ENCODE measurements at regions not wholly inside any gene's neighbourhood (a gene's known extent, or its start where the extent isn't known, plus 50 kb on each side); places are given as distances from the start of the nearest gene placed in this dataset.

DNA sequence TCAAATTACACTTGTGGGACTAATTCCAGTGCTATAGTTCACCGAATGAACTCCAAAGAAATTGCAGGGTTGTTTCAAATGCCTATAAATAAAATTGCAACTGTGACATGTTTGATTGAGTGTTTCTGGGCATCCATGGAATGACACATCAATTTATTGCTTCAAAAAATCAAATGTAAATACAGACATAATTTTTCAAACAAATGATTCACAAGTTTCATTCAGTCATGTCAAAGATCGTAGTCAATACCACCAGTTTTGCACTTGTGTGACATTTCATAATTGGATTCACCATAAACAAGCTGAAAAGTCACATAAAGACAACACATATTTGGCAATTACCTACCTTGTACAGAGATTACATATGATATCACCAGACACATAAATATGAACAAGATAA is 350.8 kb downstream of the CDH2 start:
- no peak for DNase-seq (ENCODE audit: low spot score)

DNA sequence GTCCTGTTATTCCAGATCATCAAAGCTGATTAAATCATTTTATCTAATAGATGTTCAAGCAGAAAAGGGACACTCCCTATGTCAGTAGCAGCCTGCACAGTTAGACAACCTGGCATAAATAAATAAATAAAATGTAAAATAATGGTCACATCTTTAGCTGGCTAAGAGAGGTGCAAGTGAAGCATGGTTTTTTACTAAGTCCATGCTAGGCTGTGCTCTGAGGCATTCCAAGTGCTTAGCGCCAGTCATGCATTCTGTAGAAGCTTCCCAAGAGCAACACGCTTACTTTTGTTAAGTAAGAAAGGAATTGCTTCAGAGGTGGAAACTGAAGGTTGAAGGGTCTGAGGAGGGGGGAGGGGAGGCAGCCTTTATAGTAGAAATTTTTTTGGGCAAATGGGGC is 351.2 kb downstream of the CDH2 start:
- DNase-seq (ENCODE audit: low spot score): no peak

DNA sequence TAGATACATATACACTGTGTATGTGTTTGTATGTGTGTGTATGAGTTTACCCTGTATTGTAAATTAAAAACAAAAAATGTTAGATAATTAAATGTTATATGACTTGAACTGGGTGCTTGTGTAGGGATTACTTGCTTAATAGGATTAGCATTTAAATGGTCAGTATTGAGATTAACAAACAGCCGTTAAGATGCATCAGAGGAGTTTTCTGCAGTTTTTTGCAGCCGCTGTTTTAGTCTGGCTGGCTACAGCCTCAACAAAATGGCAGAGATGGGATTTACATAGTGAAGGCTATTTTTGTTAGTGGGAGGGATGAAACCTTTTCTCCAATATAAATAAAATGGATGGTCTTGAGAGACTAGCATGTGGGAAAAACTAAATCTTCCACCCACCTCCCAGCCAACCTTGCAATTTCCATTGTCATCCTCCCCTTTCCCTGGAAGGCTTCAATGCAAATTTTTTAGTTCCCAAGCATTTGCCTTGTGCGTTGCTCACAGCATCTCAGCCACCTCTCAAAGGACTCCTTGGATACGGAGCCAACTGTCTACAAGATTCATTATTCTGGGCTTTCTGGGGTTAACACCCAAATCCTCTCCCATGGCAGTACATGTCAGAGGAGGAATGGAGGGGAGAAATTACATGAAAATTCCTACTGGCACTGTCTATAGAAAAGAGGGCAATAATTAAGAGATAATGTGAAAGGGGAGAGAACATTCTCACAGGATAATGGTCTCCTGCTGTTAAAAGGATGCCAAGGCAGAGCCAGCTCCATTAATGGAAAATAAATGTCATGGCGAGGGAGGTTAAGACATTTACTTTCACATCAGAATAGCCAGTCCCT is 351.9 kb downstream of the CDH2 start:
- DNase-seq (ENCODE audit: low spot score): no peak

DNA sequence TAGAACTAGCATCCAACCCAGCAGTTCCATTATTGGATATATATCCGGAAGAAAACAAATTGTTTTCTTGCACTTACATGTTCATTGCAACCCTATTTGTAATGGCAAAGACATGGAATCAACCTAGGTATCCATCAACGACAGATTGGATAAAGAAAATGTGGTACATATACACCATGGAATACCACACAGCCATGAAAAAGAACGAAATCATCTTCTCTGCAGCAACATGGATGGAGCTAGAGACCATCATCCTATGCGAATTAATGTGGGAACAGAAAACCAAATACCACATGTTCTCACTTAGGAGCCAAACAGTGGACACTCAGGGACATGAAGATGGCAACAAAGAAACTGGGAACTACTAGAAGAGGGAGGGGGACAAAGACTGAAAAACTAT is 352.7 kb downstream of the CDH2 start:
- no peak for DNase-seq (ENCODE audit: low spot score)

DNA sequence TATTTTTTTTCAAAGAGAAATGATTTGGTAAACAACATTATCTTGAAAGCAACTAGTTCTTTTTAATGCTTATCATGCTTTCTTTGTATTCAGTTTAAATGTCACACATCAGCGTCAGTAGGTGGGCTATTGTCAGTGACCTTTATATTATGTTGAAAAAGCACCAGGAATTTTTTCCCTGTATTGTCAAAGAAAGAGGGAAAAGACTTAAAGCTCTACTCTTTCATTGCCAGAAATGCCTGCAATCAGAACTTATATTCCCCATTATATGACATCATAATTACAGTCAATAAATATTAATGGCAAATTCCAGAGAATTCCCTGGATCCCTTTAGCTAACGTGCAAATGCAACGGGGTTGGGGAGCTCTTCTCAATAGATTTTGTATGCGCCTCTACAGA is 353.9 kb downstream of the CDH2 start:
- DNase-seq (ENCODE audit: low spot score): no peak

DNA sequence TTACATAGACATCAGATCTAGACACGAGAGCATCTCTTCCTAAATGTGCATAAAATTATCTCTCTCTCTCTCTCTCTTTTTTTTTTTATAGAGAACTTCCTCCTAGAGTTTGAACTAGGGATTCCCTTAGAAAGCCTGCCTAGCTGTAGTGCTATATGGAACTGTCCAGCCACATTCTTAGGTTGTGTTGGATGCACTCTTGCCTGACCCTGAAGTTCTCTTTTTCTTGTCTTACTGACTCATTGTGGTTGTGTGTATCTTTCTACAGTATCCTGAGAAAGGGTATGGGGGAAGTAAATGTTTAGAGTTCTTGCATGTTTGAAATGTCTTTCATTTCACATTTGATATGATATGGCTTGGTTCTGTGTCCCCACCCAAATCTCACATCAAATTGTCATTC is 368.2 kb downstream of the CDH2 start:
- DNase-seq (ENCODE audit: low spot score): no peak

DNA sequence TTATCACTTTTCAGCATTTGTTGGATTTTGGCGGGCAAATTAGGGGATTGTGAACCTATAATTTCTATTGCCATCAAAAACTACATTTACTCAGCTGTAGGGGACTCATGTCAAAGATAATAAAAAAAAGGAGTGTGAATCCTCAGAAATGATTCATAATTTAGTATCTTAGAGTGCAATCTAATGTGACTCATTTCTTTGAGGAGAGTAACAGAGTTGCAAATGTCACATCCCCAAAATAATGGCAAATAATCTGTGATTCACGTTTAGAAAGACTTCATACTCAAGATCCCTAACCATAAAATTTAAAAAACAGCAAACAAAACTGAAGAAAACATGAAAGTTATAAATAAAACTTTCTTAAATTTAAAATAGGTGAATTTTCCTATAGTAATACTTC is 373.0 kb downstream of the CDH2 start:
- no peak for DNase-seq (ENCODE audit: low spot score)

DNA sequence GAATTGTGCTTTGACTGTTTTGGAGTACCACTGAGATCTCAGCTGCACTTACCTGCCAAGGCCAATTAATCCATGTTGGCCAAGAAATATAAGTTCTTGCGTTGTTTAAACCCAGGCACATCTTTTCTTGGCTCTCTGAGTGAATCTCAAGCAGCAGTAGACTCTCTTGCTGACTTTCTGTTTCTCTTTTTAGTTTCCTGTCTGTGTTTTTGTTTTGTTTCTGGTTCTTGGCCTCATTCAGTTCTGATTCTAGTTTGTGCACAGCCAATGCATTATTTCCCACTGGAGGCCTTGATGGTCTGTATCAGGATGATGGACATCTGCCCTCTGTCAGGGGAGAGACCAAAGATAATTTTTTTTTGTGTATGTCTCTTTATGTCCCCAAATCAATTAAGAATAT is 379.4 kb downstream of the CDH2 start:
- DNase-seq (ENCODE audit: low spot score): no peak

DNA sequence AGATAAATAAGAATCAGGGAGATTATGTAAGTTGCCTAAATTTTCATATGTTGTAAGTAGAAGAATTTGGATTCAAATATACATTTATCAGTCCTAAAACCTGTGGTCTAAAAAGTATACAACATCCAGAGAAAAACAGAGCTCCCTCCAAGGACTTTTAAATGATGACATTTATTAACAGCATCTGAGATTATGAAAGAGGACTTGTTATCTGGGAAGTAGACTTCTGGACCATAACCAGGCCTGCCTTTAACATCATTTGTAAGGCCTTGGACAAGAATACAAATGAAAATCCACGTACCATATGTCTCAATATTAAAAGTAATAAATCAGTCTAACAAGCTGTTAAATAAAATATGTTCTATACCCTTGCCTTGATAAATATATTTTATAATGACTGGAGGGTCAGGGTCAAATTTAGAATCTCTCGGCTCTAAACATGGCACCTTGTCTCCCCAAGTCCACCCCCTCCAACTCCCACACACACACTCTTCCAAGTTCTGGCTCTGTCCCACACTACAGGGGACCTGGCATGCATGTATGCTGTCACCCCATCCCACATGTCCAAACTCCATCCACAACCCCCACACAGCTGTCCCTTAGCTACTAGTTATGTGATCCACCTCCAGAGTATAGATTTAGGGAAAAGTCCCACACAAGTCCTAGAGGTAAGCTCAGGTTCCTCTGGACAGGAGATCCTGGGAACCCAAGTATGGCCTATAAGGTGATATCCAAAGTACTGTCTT is 382.6 kb downstream of the CDH2 start:
- no peak for DNase-seq (ENCODE audit: low spot score)

DNA sequence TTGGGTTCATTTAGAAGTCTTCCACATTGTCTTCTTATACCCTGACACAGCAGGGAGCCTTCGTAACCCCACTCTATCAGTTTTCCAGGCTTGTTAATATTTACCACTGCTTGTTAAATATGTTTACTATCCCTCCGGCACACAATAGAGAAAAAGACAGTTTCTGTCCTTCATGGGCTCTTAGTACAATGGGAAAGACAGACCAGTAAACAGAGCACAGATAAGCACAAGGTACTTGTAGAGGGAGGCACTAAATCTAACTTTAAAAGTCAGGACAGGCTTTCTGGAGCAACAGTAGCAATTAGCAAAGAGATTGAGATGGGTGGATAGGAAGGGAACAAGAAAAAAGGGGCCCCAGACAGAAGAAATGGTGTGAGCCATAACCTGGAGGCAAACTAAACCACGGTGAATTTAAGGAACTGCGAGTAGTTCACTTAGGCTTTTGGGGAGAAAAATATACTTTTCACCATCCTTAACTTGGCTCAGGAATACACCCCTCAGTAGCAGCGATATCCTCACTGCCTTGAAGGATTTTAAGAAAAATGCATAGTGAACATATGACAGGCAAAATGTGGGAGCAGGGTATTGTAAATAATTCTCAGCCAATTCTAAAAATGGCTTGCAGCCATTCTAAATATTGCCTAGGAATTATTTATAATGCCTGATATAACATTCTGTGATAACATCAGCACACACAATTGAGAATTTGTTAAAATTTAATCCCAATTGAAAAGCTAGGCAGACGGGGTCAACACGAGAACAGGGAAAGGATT is 383.7 kb downstream of the CDH2 start:
- DNase-seq (ENCODE audit: low spot score): no peak

DNA sequence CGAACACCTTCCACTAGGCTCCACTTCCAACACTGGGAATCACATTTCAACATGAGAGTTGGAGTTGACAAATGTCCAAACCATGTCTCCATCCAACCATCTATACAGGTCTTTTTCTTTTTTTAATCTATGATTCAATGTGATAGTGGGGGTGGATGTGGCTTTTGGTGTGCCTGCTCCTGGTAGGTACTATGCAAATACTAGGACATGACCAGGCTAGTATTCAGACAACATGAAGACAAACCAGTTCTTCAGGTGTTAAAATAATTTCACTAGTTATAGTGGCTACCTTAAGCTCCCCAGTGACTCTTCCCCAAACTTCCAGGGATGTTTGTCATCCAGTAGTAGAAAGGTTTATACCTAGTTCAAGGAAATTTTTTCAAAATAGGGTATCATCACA is 387.5 kb downstream of the CDH2 start:
- DNase-seq (ENCODE audit: low spot score): no peak

DNA sequence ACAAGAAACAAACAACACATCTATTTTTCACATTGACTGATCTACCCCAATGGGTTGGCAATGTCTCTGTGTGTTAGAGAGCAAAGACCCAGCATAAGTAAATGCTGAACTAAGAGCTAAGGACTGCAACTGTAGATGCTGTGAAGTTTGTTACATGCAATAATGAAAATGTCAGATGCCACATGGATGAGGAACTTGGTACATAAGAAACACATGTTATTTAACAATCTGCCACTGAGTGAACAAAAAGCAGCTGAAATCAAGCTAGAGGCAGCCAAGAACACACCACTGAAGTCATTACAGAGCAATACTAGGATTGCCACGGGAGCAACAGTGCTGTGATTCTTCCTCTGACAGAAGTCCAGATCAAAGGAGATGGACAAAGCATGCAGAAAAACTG is 389.4 kb downstream of the CDH2 start:
- no peak for DNase-seq (ENCODE audit: low spot score)

DNA sequence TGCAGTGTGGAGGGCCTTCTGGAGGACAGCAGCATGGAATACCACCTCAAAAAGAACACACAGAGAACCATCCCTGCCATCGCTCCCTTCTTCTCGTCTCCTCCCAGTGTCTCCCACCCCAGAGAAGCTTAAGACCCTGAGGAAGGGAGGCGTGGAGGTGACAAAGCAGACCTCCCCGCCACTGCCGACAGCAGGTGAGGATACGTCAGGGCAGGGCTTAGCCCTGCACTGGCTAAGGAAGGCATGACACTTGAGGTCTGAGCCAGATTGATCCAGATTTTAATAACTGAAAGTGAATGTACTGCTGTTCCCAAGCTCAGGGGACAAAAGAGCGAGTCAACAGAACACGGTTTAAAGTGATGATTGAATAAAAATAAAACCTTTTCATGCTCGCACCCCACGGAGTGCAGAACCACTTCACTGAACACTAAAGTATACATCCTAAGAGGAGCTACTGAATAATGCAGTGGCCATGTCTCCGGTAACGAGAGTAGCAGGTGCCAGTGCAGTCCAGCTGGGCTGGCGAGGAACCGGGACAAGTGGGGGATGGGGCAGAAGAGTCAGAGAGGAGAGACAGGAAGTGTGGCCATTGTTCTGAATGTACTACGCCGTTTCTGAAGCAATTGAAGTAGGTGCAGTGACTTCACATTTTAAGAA is 391.0 kb downstream of the CDH2 start:
- no peak for DNase-seq (ENCODE audit: low spot score)

DNA sequence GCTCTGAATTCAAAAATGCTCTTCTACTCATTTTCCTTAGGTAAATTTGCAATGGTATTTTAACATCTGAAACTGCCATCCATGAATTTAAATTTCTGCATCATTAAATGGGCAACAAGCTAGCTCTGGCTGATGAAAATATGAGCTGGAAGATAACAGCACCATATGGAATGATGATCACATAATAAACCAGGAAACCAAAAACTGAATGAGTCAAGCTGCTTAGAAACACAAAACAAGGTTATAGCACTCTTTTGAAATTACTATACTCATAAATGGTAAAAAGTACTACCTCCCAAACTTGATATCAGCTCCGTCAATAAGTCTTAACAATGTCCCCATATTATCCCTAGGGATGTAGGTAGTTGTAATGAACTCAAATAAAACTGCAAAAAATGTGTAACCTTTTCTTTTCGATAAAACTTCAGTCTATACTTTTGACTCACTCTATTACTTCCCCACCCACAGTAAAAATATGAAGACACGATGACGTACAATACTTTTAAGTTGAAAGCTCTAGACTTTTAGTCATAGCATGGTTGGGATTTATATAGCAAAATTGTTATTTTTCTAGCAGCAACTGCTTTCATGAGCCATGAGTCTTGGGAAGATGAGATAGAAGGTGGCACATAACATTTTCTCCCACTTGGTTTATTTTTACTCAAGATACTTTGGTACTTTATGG is 396.7 kb downstream of the CDH2 start:
- DNase-seq (ENCODE audit: low spot score): no peak

DNA sequence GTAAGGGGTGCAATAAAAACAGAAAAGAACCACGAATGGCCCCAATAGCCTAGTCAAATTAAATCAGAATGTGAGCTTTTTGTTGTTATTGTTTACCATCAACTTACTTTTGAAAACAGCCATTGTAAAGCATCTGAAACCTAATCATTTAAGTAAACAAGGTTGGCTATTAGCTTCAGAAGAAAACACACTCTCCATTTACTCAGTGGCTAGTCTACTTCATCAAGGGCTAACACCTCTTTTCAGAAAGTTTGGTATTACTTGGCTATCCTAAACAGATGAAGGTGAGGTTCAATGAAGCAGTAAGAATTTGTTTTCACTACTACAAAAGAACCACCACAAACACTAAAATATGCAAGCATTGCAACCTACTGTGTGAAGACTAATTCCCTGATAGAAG is 398.0 kb downstream of the CDH2 start:
- no peak for DNase-seq (ENCODE audit: low spot score)

DNA sequence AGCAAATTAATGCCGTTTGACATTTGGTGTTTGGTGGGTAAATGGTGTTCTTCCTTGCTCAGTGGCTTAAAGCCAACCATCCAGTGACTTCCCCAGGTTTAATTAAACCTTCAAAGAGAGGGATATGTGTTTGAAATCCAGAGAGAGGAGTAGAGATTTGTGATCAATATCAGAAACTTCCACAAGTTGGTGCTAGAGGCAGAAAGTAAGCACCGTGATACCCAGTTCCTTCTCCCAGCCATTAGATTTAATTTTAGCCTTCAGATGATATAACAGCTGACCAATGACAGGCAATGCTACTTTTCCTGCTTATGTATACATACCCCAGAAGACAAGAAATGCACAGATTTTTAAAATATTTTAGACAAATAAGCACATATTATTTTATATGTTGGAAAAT is 398.5 kb downstream of the CDH2 start:
- DNase-seq (ENCODE audit: low spot score): no peak

DNA sequence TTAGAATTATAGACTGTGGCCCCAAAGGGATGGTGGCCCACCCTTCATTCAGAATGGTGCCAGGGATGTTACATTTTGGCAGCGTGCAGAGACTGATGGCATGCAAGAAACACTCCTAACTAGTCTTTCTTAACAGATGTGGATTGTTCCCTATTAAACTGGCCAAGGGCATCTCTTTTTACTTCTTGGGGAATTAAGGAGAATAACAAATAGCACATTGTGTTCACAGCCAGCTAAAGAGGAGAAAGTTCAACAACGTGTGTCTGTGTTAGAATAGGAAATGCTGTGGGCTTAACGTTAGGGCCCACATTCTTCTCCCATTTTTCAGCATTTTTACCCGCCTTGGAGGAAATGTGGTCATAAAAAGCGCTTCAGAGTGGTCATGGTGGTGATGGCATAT is 404.8 kb downstream of the CDH2 start:
- DNase-seq (ENCODE audit: low spot score): no peak

DNA sequence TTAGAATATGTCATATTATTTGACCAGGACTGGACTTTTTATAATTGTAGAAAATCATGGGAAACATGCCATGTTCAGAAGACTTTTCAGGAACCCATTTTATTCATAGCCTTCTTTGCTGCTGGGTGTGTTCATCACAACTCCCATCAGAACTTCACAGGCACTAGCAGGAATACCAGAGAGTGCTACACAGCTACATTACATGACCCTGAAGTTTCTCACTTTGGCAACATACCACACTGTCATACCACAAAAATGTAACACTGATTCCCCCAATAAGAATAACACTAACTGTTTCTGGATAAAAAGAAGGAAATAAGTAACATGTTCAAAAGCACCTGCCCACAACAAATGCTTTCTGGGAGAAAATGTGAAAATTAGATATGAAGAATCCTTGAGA is 405.4 kb downstream of the CDH2 start:
- DNase-seq (ENCODE audit: low spot score): no peak

DNA sequence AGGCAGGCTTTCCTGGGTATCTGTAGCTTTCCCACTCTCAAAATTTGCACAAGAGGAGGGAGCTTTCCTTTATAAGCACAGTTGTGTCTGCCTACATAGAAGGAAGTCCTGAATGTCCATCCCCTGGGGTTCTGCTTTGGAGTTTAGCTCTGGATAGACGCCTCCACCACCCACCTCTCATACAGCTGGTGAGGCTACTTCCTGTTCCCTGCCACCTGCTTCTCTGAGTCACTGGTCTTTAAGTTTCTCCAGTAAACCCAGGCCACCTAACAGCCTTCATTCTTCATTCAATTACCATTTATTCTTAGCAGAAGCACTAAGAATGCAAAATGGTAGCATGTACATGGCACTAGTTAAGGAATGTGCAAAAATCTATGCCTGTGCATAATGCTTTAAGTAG is 407.8 kb downstream of the CDH2 start:
- no peak for DNase-seq (ENCODE audit: low spot score)

DNA sequence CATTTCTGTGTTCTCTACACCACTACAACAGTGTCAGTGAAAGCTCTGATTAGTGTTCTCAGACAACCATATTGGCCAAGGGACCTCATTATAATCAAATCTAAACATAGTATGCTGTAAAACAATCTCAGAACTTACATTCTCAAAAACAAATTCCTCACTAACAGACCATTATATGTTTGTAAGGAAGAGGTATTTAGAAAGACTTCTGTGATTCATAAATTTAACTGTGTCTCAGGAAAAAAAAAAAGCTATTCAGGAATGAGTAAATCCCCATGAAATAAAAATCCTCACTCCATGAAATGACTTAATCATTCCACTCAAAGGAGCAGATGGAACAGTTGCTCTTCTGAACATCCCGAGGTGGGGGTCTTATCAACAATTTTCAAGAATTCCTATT is 413.0 kb downstream of the CDH2 start:
- DNase-seq (ENCODE audit: low spot score): no peak

DNA sequence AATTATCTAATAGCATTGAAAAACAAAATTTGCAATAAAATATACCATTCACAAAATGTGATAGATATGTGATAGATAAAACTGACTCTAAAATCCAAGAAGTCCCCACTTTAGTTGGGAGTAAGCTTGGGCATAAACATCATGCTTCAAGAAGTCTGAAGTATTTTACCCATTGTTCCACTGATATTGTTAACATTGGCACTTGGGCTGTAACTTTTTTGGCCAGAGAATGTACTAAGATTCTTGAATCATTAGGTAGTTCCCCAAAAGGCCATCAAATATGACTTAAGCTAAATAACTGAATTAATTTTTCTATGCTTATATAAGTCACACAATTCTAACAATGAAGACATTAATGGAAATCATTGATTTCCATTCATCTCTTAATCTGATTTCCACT is 413.6 kb downstream of the CDH2 start:
- DNase-seq (ENCODE audit: low spot score): no peak

DNA sequence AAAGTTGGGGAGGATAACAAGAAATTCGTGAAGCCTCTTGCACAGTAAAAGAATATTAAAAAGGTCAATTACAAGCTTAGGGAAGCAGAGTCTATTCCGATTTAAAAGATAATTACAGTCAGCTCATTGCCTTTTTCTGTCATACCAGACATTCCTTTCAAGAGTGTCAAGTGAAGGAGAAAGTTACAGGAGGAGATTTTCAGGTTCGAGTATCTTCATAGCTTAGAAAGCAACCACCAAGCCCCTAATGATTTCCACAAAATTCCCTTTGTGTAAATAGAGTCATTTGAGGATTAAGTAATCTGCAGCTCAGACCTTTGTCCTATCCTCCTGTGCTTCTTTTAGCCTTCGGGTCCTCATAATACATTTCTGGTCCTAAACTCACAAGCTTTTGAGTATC is 414.9 kb downstream of the CDH2 start:
- no peak for DNase-seq (ENCODE audit: low spot score)

Data from D341Med (cell line).